ENCODE measurements at regions not wholly inside any gene's neighbourhood (a gene's known extent, or its start where the extent isn't known, plus 50 kb on each side); places are given as distances from the start of the nearest gene placed in this dataset.
"Not testable (repeated sequence)": the region's sequence is repeated elsewhere in the genome, so short reads cannot be mapped to it uniquely, and the experiment has no call there.

- DNase-seq (ENCODE audit: low spot score), result no peak
Observed at GRCh38 chr17:31748881-31749280, 110.2 kb downstream of the COPRS start.

- DNase-seq (ENCODE audit: low spot score), result no peak
Observed at GRCh38 chr17:31746884-31747495, 112.1 kb downstream of the COPRS start.

- no peak for DNase-seq (ENCODE audit: low spot score)
Observed at GRCh38 chr17:31745964-31746600, 113.0 kb downstream of the COPRS start.

GRCh38 chr17:31744511-31744951 lies 114.5 kb downstream of the COPRS start:
- DNase-seq (ENCODE audit: low spot score), result no peak

- DNase-seq (ENCODE audit: low spot score), result no peak
Observed at GRCh38 chr17:31743797-31744196, 115.2 kb downstream of the COPRS start.

- no peak for DNase-seq (ENCODE audit: low spot score)
Observed at GRCh38 chr17:31741371-31741770, 117.7 kb downstream of the COPRS start.

- DNase-seq (ENCODE audit: low spot score), result no peak
Observed at GRCh38 chr17:31740611-31741082, 118.4 kb downstream of the COPRS start.

- DNase-seq (ENCODE audit: low spot score), result no peak
Observed at GRCh38 chr17:31738996-31739699, 119.9 kb downstream of the COPRS start.

- DNase-seq (ENCODE audit: low spot score), result no peak
Observed at GRCh38 chr17:31738488-31738887, 120.6 kb downstream of the COPRS start.

- no peak for DNase-seq (ENCODE audit: low spot score)
Observed at GRCh38 chr17:31738067-31738466, 121.0 kb downstream of the COPRS start.

GRCh38 chr17:31736855-31737625 lies 122.0 kb downstream of the COPRS start:
- no peak for DNase-seq (ENCODE audit: low spot score)

- no peak for DNase-seq (ENCODE audit: low spot score)
Observed at GRCh38 chr17:31733326-31733725, 125.7 kb downstream of the COPRS start.

GRCh38 chr17:31731585-31732154 lies 127.4 kb downstream of the COPRS start:
- DNase-seq (ENCODE audit: low spot score), result not testable (repeated sequence)

GRCh38 chr17:31731118-31731517 lies 127.9 kb downstream of the COPRS start:
- DNase-seq (ENCODE audit: low spot score), result no peak

- no peak for DNase-seq (ENCODE audit: low spot score)
Observed at GRCh38 chr17:31726980-31727427, 132.0 kb downstream of the COPRS start.

GRCh38 chr17:31724619-31725018 lies 134.4 kb downstream of the COPRS start:
- DNase-seq (ENCODE audit: low spot score), result no peak

- DNase-seq (ENCODE audit: low spot score), result no peak
Observed at GRCh38 chr17:31724026-31724425, 135.0 kb downstream of the COPRS start.

- no peak for DNase-seq (ENCODE audit: low spot score)
Observed at GRCh38 chr17:31722251-31723056, 136.6 kb downstream of the COPRS start.

GRCh38 chr17:31721291-31722025 lies 137.6 kb downstream of the COPRS start:
- no peak for DNase-seq (ENCODE audit: low spot score)

GRCh38 chr17:31717251-31717650 lies 141.8 kb downstream of the COPRS start:
- not testable (repeated sequence) for DNase-seq (ENCODE audit: low spot score)

All from HuH-7.5 (cell line).